ENCODE measurements at regions not wholly inside any gene's neighbourhood (a gene's known extent, or its start where the extent isn't known, plus 50 kb on each side); places are given as distances from the start of the nearest gene placed in this dataset.

DNA sequence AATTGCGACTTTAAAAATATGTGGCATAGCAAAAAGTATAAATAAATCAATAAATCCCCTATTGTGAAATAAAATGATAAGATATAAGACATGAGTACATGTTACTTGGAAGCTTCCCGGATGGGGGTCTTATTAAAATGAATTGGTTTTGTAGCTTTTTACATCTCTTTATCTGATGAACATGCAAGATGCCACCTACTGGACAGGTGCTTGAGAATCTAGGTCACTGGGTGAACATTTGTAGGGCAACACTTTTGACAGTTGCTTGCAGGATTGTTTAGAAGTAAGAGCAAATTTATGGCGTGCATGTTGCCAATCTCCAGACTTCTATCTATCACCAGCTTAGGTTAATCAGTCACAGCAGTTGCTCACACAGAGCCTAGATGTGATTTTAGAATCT is 362.7 kb upstream of the SUCLG2 start:
- H3K79me2 ChIP-seq (ENCODE audit: insufficient read depth, low read depth, low read length) = no peaks in the 10 kb centered on the region
- BruUV-seq (replicated peaks) = no TSS peak

DNA sequence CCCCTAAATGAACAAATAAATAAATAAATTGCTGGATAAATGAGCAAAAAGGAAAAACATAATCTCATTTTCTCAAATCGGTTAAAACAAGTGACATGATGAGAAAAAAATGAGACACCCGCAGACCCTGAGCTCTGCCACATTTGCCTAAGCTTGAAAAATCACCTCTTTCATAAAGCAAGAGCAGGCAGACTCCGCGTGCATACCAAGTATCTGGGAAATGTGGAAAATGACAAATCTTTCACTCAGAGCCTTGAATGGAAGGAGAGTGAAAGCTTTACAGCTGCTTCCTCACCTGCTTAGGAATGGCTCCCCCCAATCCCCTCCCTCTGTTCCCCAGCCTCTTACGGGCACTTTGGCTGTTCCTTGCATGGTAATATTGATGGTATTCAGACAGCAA is 355.5 kb upstream of the SUCLG2 start:
- POLR2A ChIA-PET = no interaction called here
- Histone ChIP-seq H3K9me2 (ENCODE audit: insufficient read depth, low read length) (no peaks in the 10 kb centered on the region), H3K79me2 (ENCODE audit: insufficient read depth, low read depth, low read length) (no peaks in the 10 kb centered on the region), H3K4me3 (ENCODE audit: low read depth, low read length, poor library complexity, severe bottlenecking) (no peak overlapping the region), H2AFZ (ENCODE audit: low read length) (peak overlapping the region; percentile 75), H3K4me2 (ENCODE audit: low read length) (no peak overlapping the region), H3K9me3 (ENCODE audit: low read length) (no peaks in the 10 kb centered on the region), H4K20me1 (ENCODE audit: insufficient read depth, low read length) (no peaks in the 10 kb centered on the region), H3K36me3 (ENCODE audit: insufficient read depth, low read length) (no peaks in the 10 kb centered on the region), H3K4me1 (ENCODE audit: insufficient read depth, low read length, poor library complexity, severe bottlenecking) (no peaks in the 10 kb centered on the region), H3K27ac (ENCODE audit: low read depth, low read length, poor library complexity, severe bottlenecking) (no peak overlapping the region)
- intact Hi-C loops (cut with micrococcal nuclease; ENCODE audit: unreplicated experiment) = loop anchor here (5.0 kb wide), 1 partner anchor 113 kb away; no protein-coding TSS in a partner anchor
- no TSS peak for BruUV-seq (replicated peaks)
- CTCF ChIA-PET (ENCODE audit: unreplicated experiment) = no interaction called here
- no peak for TF ChIP-seq EZH2phosphoT487 (IDR thresholded peaks at IDR 0.05; ENCODE audit: borderline replicate concordance, low read depth, low read length)
- TF ChIP-seq, protein P1, sequence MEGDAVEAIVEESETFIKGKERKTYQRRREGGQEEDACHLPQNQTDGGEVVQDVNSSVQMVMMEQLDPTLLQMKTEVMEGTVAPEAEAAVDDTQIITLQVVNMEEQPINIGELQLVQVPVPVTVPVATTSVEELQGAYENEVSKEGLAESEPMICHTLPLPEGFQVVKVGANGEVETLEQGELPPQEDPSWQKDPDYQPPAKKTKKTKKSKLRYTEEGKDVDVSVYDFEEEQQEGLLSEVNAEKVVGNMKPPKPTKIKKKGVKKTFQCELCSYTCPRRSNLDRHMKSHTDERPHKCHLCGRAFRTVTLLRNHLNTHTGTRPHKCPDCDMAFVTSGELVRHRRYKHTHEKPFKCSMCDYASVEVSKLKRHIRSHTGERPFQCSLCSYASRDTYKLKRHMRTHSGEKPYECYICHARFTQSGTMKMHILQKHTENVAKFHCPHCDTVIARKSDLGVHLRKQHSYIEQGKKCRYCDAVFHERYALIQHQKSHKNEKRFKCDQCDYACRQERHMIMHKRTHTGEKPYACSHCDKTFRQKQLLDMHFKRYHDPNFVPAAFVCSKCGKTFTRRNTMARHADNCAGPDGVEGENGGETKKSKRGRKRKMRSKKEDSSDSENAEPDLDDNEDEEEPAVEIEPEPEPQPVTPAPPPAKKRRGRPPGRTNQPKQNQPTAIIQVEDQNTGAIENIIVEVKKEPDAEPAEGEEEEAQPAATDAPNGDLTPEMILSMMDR (conservative IDR thresholded peaks at IDR 0.05; ENCODE audit: low read length) = no peak
- DNase-seq (ENCODE audit: low spot score) = no peak

More for the DNA sequence above, 362.7 kb upstream of the SUCLG2 start:
- Histone ChIP-seq H3K36me3 (ENCODE audit: insufficient read depth, low read length) (no peaks in the 10 kb centered on the region), H4K20me1 (ENCODE audit: insufficient read depth, low read length) (no peaks in the 10 kb centered on the region), H3K4me3 (ENCODE audit: low read depth, low read length, poor library complexity, severe bottlenecking) (no peak overlapping the region), H3K9me3 (ENCODE audit: low read length) (no peaks in the 10 kb centered on the region), H3K27ac (ENCODE audit: low read depth, low read length, poor library complexity, severe bottlenecking) (no peak overlapping the region), H3K4me2 (ENCODE audit: low read length) (no peak overlapping the region), H3K4me1 (ENCODE audit: insufficient read depth, low read length, poor library complexity, severe bottlenecking) (no peaks in the 10 kb centered on the region), H3K9me2 (ENCODE audit: insufficient read depth, low read length) (no peaks in the 10 kb centered on the region), H2AFZ (ENCODE audit: low read length) (no peak overlapping the region)
- peak; percentile 42 for DNase-seq (ENCODE audit: low spot score)
- ChIA-PET POLR2A (no interaction called here), CTCF (ENCODE audit: unreplicated experiment) (no interaction called here)
- intact Hi-C loops (cut with micrococcal nuclease; ENCODE audit: unreplicated experiment) = loop anchor here (5.0 kb wide), 1 partner anchor 195 kb away; no protein-coding TSS in a partner anchor
- TF ChIP-seq EZH2phosphoT487 (IDR thresholded peaks at IDR 0.05; ENCODE audit: borderline replicate concordance, low read depth, low read length) = no peak
- TF ChIP-seq, protein P1 (conservative IDR thresholded peaks at IDR 0.05; ENCODE audit: low read length) = peak; percentile 75

DNA sequence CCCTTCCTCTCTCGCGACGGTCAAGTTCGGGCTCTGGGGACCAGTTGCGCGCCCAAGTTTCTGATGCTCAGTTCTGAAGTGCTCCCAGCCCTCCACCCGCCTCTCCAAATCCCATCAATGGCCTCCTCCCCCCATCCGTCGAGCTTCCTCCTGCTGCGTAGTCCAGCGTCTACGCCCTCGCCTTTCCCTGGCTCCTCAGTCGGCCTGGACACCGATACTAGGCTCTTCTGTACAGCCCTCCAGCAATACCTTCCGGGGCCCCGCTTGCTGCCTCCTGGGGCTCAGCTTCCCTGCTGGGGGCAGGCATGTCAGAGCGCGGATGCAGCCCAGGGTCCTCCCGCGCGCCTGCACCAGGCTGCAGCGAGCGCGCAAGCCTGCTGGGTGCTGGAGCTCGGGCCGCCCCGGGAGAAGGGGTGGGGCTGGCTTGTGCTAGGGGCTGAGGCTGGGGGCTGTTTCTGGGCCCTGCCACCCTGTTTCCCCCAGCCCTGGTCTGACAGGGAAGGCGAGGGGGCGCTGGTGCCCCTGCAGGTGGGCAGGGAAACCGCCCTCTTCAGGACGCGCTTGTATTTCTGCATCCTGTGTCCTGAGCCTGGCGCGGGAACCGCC is 353.3 kb upstream of the SUCLG2 start:
- DNase-seq (ENCODE audit: low spot score) = no peak
- Histone ChIP-seq H4K20me1 (ENCODE audit: insufficient read depth, low read length) (no peaks in the 10 kb centered on the region), H2AFZ (ENCODE audit: low read length) (no peak overlapping the region), H3K27ac (ENCODE audit: low read depth, low read length, poor library complexity, severe bottlenecking) (no peak overlapping the region), H3K9me2 (ENCODE audit: insufficient read depth, low read length) (no peaks in the 10 kb centered on the region), H3K36me3 (ENCODE audit: insufficient read depth, low read length) (no peaks in the 10 kb centered on the region), H3K9me3 (ENCODE audit: low read length) (no peaks in the 10 kb centered on the region), H3K4me2 (ENCODE audit: low read length) (no peak overlapping the region), H3K79me2 (ENCODE audit: insufficient read depth, low read depth, low read length) (no peaks in the 10 kb centered on the region), H3K4me1 (ENCODE audit: insufficient read depth, low read length, poor library complexity, severe bottlenecking) (no peaks in the 10 kb centered on the region), H3K4me3 (ENCODE audit: low read depth, low read length, poor library complexity, severe bottlenecking) (no peak overlapping the region)
- no TSS peak for BruUV-seq (replicated peaks)
- CTCF ChIA-PET (ENCODE audit: unreplicated experiment) = no interaction called here
- no peak for TF ChIP-seq EZH2phosphoT487 (IDR thresholded peaks at IDR 0.05; ENCODE audit: borderline replicate concordance, low read depth, low read length)
- TF ChIP-seq, protein P1 (conservative IDR thresholded peaks at IDR 0.05; ENCODE audit: low read length) = no peak
- intact Hi-C loops (cut with micrococcal nuclease; ENCODE audit: unreplicated experiment) = no loop called here
- POLR2A ChIA-PET = no interaction called here
